ENCODE measurements at regions not wholly inside any gene's neighbourhood (a gene's known extent, or its start where the extent isn't known, plus 50 kb on each side); places are given as distances from the start of the nearest gene placed in this dataset.
"Not testable (repeated sequence)": the region's sequence is repeated elsewhere in the genome, so short reads cannot be mapped to it uniquely, and the experiment has no call there.

- no peak for DNase-seq
These were observed 962.8 kb downstream of the GALC start for GRCh38 chr14:87030197-87030596.

- DNase-seq, result not testable (repeated sequence)
These were observed 972.9 kb downstream of the GALC start for GRCh38 chr14:87020106-87020505.

- no peak for DNase-seq
These were observed 974.7 kb downstream of the GALC start for GRCh38 chr14:87018294-87018693.

GRCh38 chr14:87017335-87017734 is 975.6 kb downstream of the GALC start:
- DNase-seq, result no peak

- no peak for DNase-seq
These were observed 978.1 kb downstream of the GALC start for GRCh38 chr14:87014856-87015255.

- no peak for DNase-seq
These were observed 979.4 kb downstream of the GALC start for GRCh38 chr14:87013583-87013982.

GRCh38 chr14:87008965-87009364 is 984.0 kb downstream of the GALC start:
- DNase-seq, result no peak

- no peak for DNase-seq
These were observed 987.7 kb downstream of the GALC start for GRCh38 chr14:87005280-87005679.

- DNase-seq, result no peak
These were observed 990.2 kb downstream of the GALC start for GRCh38 chr14:87002776-87003175.

GRCh38 chr14:87001333-87001732 is 991.6 kb downstream of the GALC start:
- DNase-seq, result no peak

- no peak for DNase-seq
These were observed 992.9 kb downstream of the GALC start for GRCh38 chr14:87000081-87000480.

GRCh38 chr14:86999036-86999435 is 993.9 kb downstream of the GALC start:
- DNase-seq, result no peak

- DNase-seq, result no peak
These were observed 995.7 kb downstream of the GALC start for GRCh38 chr14:86997271-86997670.

GRCh38 chr14:86990396-86990795 is 1002.6 kb downstream of the GALC start:
- no peak for DNase-seq

- DNase-seq, result no peak
These were observed 1003.7 kb downstream of the GALC start for GRCh38 chr14:86989285-86989684.

GRCh38 chr14:86987966-86988365 is 1005.0 kb downstream of the GALC start:
- no peak for DNase-seq

GRCh38 chr14:86973177-86973576 is 1019.8 kb downstream of the GALC start:
- DNase-seq, result no peak

GRCh38 chr14:86971292-86971691 is 1021.7 kb downstream of the GALC start:
- no peak for DNase-seq

GRCh38 chr14:86961106-86961716 is 1031.8 kb downstream of the GALC start:
- DNase-seq, result peak; percentile 1

GRCh38 chr14:86955771-86956354 is 1037.1 kb downstream of the GALC start:
- no peak for DNase-seq

GRCh38 chr14:86954623-86955022 is 1038.4 kb downstream of the GALC start:
- no peak for DNase-seq

- DNase-seq, result no peak
These were observed 1046.5 kb downstream of the GALC start for GRCh38 chr14:86946446-86946845.

- DNase-seq, result no peak
These were observed 1048.5 kb downstream of the GALC start for GRCh38 chr14:86944434-86944833.

GRCh38 chr14:86943391-86944365 is 1049.3 kb downstream of the GALC start:
- DNase-seq, result no peak
